ENCODE measurements at regions not wholly inside any gene's neighbourhood (a gene's known extent, or its start where the extent isn't known, plus 50 kb on each side); places are given as distances from the start of the nearest gene placed in this dataset.
"Not testable (repeated sequence)": the region's sequence is repeated elsewhere in the genome, so short reads cannot be mapped to it uniquely, and the experiment has no call there.

GRCh38 chr4:75343333-75343732, 170.9 kb downstream of the RCHY1 start:
- no peak overlapping the region for H3K27ac ChIP-seq (ENCODE audit: low read depth, low read length, severe bottlenecking)
- H3K4me1 ChIP-seq (ENCODE audit: control insufficient read depth, insufficient read depth, low read length, poor library complexity, severe bottlenecking), result no peaks in the 10 kb centered on the region
- no peaks in the 10 kb centered on the region for H3K36me3 ChIP-seq (ENCODE audit: control insufficient read depth, insufficient read depth, low read length)
- H3K9me3 ChIP-seq (ENCODE audit: control insufficient read depth, low read length), result no peaks in the 10 kb centered on the region
- H3K4me3 ChIP-seq (ENCODE audit: extremely low read depth, insufficient read depth, low read length, poor library complexity, severe bottlenecking), result no peak overlapping the region
- no CpG with 5 or more reads among the region's 2 CpGs for WGBS, 2 experiments (ENCODE audit: insufficient coverage in 2 of 2)

- no peaks in the 10 kb centered on the region for H3K36me3 ChIP-seq (ENCODE audit: control insufficient read depth, insufficient read depth, low read length)
- H3K27ac ChIP-seq (ENCODE audit: low read depth, low read length, severe bottlenecking), result no peak overlapping the region
- no peaks in the 10 kb centered on the region for H3K4me1 ChIP-seq (ENCODE audit: control insufficient read depth, insufficient read depth, low read length, poor library complexity, severe bottlenecking)
- H3K9me3 ChIP-seq (ENCODE audit: control insufficient read depth, low read length), result no peaks in the 10 kb centered on the region
- H3K4me3 ChIP-seq (ENCODE audit: extremely low read depth, insufficient read depth, low read length, poor library complexity, severe bottlenecking), result no peak overlapping the region
Measured at GRCh38 chr4:75340561-75340960, 173.6 kb downstream of the RCHY1 start.

DNA sequence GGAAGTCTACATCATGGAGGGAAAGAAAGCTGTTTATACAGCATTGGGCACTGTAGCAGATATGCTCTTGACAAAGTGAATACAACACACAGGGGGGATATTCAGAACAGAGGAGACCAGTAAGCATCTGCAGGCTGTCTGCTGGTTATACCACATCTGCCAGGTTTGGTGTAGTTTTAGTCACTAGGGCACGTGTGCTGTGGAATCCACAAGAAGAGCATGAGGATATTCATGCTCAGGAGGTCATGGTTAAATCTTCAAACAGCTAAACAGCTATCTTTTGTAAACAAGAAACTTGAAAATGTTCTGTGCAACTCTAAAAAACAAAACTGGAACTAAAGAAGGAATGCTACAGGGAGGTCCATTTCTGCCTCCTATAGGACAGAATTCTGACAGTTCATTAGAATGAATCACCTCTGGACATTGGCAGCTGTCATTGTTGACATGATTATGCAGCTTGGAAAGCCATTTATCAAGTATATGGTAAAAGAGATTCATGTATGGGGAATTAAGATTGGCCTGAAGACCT, 175.8 kb downstream of the RCHY1 start:
- Histone ChIP-seq H3K4me1 (ENCODE audit: control insufficient read depth, insufficient read depth, low read length, poor library complexity, severe bottlenecking) (no peaks in the 10 kb centered on the region), H3K36me3 (ENCODE audit: control insufficient read depth, insufficient read depth, low read length) (no peaks in the 10 kb centered on the region), H3K9me3 (ENCODE audit: control insufficient read depth, low read length) (no peaks in the 10 kb centered on the region), H3K27ac (ENCODE audit: low read depth, low read length, severe bottlenecking) (no peak overlapping the region), H3K4me3 (ENCODE audit: extremely low read depth, insufficient read depth, low read length, poor library complexity, severe bottlenecking) (no peak overlapping the region)
- 100% methylated on average over 1 of the region's 1 CpG; no CpG with 5 or more reads in 1 of the 2 experiments for WGBS, 2 experiments (ENCODE audit: insufficient coverage in 2 of 2)

DNA sequence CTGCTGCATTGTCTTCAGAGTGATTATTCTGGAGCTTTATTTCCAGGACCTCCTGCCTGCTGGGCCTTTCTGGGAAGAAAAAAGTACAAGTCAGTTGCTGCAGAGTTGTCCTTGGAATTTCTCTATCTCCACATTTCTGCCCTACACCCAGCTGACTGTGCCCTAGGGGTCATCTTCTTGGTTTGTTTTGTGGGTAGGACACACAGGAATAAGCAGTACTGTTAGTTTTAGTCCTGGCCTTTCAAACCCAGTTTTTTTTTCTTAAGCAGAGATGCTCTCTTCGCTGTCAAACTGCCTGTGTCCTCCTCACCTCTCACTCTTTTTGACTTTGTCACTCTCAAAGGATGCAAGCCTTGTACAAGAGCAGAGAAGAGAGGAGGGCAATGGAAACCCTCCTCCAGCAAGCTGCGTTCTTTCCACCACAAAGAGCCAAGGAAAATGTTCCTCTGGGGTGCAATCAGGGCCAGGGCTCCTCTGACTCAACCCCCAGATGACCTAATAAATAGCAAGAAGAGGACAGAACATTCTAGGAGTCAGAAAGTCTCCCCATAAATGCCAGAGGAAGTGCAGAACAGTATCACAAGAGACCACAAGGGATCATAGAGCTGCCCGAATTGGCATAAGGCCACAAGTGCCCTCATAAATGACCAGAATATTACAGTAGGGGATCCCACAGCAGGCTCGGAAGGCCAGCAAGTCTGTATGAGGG, 186.2 kb downstream of the RCHY1 start:
- 91 to 96% methylated on average over 2 to 3 of the region's 4 CpGs for WGBS, 2 experiments (ENCODE audit: insufficient coverage in 2 of 2)
- H3K9me3 ChIP-seq (ENCODE audit: control insufficient read depth, low read length), result no peaks in the 10 kb centered on the region
- H3K4me3 ChIP-seq (ENCODE audit: extremely low read depth, insufficient read depth, low read length, poor library complexity, severe bottlenecking), result no peak overlapping the region
- H3K4me1 ChIP-seq (ENCODE audit: control insufficient read depth, insufficient read depth, low read length, poor library complexity, severe bottlenecking), result no peaks in the 10 kb centered on the region
- no peak overlapping the region for H3K27ac ChIP-seq (ENCODE audit: low read depth, low read length, severe bottlenecking)
- H3K36me3 ChIP-seq (ENCODE audit: control insufficient read depth, insufficient read depth, low read length), result no peaks in the 10 kb centered on the region

GRCh38 chr4:75325318-75325979, 188.8 kb downstream of the RCHY1 start:
- Histone ChIP-seq H3K4me1 (ENCODE audit: control insufficient read depth, insufficient read depth, low read length, poor library complexity, severe bottlenecking) (no peaks in the 10 kb centered on the region), H3K36me3 (ENCODE audit: control insufficient read depth, insufficient read depth, low read length) (no peaks in the 10 kb centered on the region), H3K9me3 (ENCODE audit: control insufficient read depth, low read length) (no peaks in the 10 kb centered on the region), H3K4me3 (ENCODE audit: extremely low read depth, insufficient read depth, low read length, poor library complexity, severe bottlenecking) (no peak overlapping the region), H3K27ac (ENCODE audit: low read depth, low read length, severe bottlenecking) (no peak overlapping the region)
- WGBS, 2 experiments (ENCODE audit: insufficient coverage in 2 of 2), result 80 to 100% methylated on average over 1 to 2 of the region's 2 CpGs

- Histone ChIP-seq H3K9me3 (ENCODE audit: control insufficient read depth, low read length) (no peaks in the 10 kb centered on the region), H3K4me1 (ENCODE audit: control insufficient read depth, insufficient read depth, low read length, poor library complexity, severe bottlenecking) (no peaks in the 10 kb centered on the region), H3K36me3 (ENCODE audit: control insufficient read depth, insufficient read depth, low read length) (no peaks in the 10 kb centered on the region), H3K27ac (ENCODE audit: low read depth, low read length, severe bottlenecking) (no peak overlapping the region), H3K4me3 (ENCODE audit: extremely low read depth, insufficient read depth, low read length, poor library complexity, severe bottlenecking) (no peak overlapping the region)
- 85 to 91% methylated on average over 3 of the region's 5 CpGs for WGBS, 2 experiments (ENCODE audit: insufficient coverage in 2 of 2)
Measured at GRCh38 chr4:75321484-75321883, 192.7 kb downstream of the RCHY1 start.

DNA sequence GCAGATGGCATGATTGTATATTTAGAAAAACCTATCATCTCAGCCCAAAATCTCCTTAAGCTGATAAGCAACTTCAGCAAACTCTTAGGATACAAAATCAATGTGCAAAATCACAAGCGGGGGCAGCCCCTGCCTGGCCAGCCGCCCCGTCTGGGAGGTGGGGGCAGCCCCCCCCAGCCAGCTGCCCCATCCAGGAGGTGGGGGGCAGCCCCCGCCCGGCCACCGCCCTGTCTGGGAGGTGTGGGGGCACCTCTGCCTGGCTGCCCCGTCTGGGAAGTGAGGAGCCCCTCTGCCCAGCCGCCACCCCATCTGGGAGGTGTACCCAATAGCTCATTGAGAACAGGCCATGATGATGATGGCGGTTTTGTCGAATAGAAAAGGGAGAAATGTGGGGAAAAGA, 196.6 kb downstream of the RCHY1 start:
- H3K27ac ChIP-seq (ENCODE audit: low read depth, low read length, severe bottlenecking); H3K4me3 ChIP-seq (ENCODE audit: extremely low read depth, insufficient read depth, low read length, poor library complexity, severe bottlenecking); H3K9me3 ChIP-seq (ENCODE audit: control insufficient read depth, low read length); H3K4me1 ChIP-seq (ENCODE audit: control insufficient read depth, insufficient read depth, low read length, poor library complexity, severe bottlenecking); H3K36me3 ChIP-seq (ENCODE audit: control insufficient read depth, insufficient read depth, low read length): not testable (repeated sequence)
- WGBS, 2 experiments (ENCODE audit: insufficient coverage in 2 of 2), result 94 to 95% methylated on average over 3 of the region's 10 CpGs

GRCh38 chr4:75308049-75308448, 206.2 kb downstream of the RCHY1 start:
- Histone ChIP-seq H3K4me1 (ENCODE audit: control insufficient read depth, insufficient read depth, low read length, poor library complexity, severe bottlenecking) (no peaks in the 10 kb centered on the region), H3K27ac (ENCODE audit: low read depth, low read length, severe bottlenecking) (no peak overlapping the region), H3K9me3 (ENCODE audit: control insufficient read depth, low read length) (no peaks in the 10 kb centered on the region), H3K4me3 (ENCODE audit: extremely low read depth, insufficient read depth, low read length, poor library complexity, severe bottlenecking) (no peak overlapping the region), H3K36me3 (ENCODE audit: control insufficient read depth, insufficient read depth, low read length) (no peaks in the 10 kb centered on the region)
- WGBS, 2 experiments (ENCODE audit: insufficient coverage in 2 of 2), result no CpG with 5 or more reads among the region's 1 CpG

GRCh38 chr4:75306506-75306905, 207.7 kb downstream of the RCHY1 start:
- no peaks in the 10 kb centered on the region for H3K9me3 ChIP-seq (ENCODE audit: control insufficient read depth, low read length)

DNA sequence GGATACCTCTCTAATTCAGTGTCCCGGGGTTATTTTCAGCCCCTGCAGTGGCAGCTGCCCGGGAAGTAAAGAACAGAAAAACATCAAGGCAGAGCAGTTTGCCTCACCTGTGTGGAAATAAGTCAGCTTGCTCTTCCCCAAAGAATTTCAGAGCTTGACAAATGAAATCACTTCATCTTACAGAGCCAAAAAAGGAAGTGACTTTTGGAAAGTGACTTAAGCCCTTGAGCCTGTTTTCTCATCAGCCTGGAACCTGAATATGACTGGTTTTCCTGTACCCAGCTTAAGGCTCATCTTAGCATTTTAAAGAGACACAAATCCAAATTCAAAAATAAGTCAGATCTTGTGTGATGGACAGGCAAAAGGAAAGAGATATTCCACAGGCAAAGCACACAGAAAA, 211.6 kb downstream of the RCHY1 start:
- H3K4me1 ChIP-seq (ENCODE audit: control insufficient read depth, insufficient read depth, low read length, poor library complexity, severe bottlenecking), result no peaks in the 10 kb centered on the region
- no peak overlapping the region for H3K27ac ChIP-seq (ENCODE audit: low read depth, low read length, severe bottlenecking)
- no peak overlapping the region for H3K4me3 ChIP-seq (ENCODE audit: extremely low read depth, insufficient read depth, low read length, poor library complexity, severe bottlenecking)
- no peaks in the 10 kb centered on the region for H3K9me3 ChIP-seq (ENCODE audit: control insufficient read depth, low read length)
- no peaks in the 10 kb centered on the region for H3K36me3 ChIP-seq (ENCODE audit: control insufficient read depth, insufficient read depth, low read length)
- WGBS, 2 experiments (ENCODE audit: insufficient coverage in 2 of 2), result 100% methylated on average over 1 to 2 of the region's 2 CpGs

More at GRCh38 chr4:75306506-75306905, 207.7 kb downstream of the RCHY1 start:
- H3K4me1 ChIP-seq (ENCODE audit: control insufficient read depth, insufficient read depth, low read length, poor library complexity, severe bottlenecking), result no peaks in the 10 kb centered on the region
- no peaks in the 10 kb centered on the region for H3K36me3 ChIP-seq (ENCODE audit: control insufficient read depth, insufficient read depth, low read length)
- 80 to 82% methylated on average over 1 to 2 of the region's 3 CpGs for WGBS, 2 experiments (ENCODE audit: insufficient coverage in 2 of 2)
- H3K27ac ChIP-seq (ENCODE audit: low read depth, low read length, severe bottlenecking), result no peak overlapping the region
- H3K4me3 ChIP-seq (ENCODE audit: extremely low read depth, insufficient read depth, low read length, poor library complexity, severe bottlenecking), result no peak overlapping the region

Data from mesodermal cell (in vitro differentiated cells).